ENCODE measurements at regions not wholly inside any gene's neighbourhood (a gene's known extent, or its start where the extent isn't known, plus 50 kb on each side); places are given as distances from the start of the nearest gene placed in this dataset.
A peak's percentile ranks its signal among the peaks of the same experiment; 100 is the strongest.

GRCh38 chr16:62254847-62255246 is 218.6 kb upstream of the CDH8 start:
- no peak for DNase-seq (ENCODE audit: low read depth)

- no peak for DNase-seq (ENCODE audit: low read depth)
Measured at GRCh38 chr16:62254372-62254771, 218.1 kb upstream of the CDH8 start.

GRCh38 chr16:62253966-62254365 is 217.7 kb upstream of the CDH8 start:
- no peak for DNase-seq (ENCODE audit: low read depth)

- DNase-seq (ENCODE audit: low read depth), result no peak
Measured at GRCh38 chr16:62249069-62249468, 212.8 kb upstream of the CDH8 start.

- DNase-seq (ENCODE audit: low read depth), result no peak
Measured at GRCh38 chr16:62240722-62241121, 204.5 kb upstream of the CDH8 start.

- DNase-seq (ENCODE audit: low read depth), result peak; percentile 2
Measured at GRCh38 chr16:62225675-62226074, 189.4 kb upstream of the CDH8 start.

- DNase-seq (ENCODE audit: low read depth), result no peak
Measured at GRCh38 chr16:62224646-62225209, 188.5 kb upstream of the CDH8 start.

- no peak for DNase-seq (ENCODE audit: low read depth)
Measured at GRCh38 chr16:62216837-62217236, 180.6 kb upstream of the CDH8 start.

- no peak for DNase-seq (ENCODE audit: low read depth)
Measured at GRCh38 chr16:62213763-62214162, 177.5 kb upstream of the CDH8 start.

- no peak for DNase-seq (ENCODE audit: low read depth)
Measured at GRCh38 chr16:62208934-62209333, 172.7 kb upstream of the CDH8 start.

GRCh38 chr16:62205459-62205858 is 169.2 kb upstream of the CDH8 start:
- no peak for DNase-seq (ENCODE audit: low read depth)

- no peak for DNase-seq (ENCODE audit: low read depth)
Measured at GRCh38 chr16:62201911-62202310, 165.7 kb upstream of the CDH8 start.

GRCh38 chr16:62194828-62195227 is 158.6 kb upstream of the CDH8 start:
- no peak for DNase-seq (ENCODE audit: low read depth)

GRCh38 chr16:62190426-62190825 is 154.2 kb upstream of the CDH8 start:
- no peak for DNase-seq (ENCODE audit: low read depth)

GRCh38 chr16:62177351-62178203 is 141.3 kb upstream of the CDH8 start:
- no peak for DNase-seq (ENCODE audit: low read depth)

GRCh38 chr16:62170642-62171041 is 134.4 kb upstream of the CDH8 start:
- no peak for DNase-seq (ENCODE audit: low read depth)

GRCh38 chr16:62167551-62167950 is 131.3 kb upstream of the CDH8 start:
- DNase-seq (ENCODE audit: low read depth), result no peak

GRCh38 chr16:62157544-62157943 is 121.3 kb upstream of the CDH8 start:
- no peak for DNase-seq (ENCODE audit: low read depth)

- no peak for DNase-seq (ENCODE audit: low read depth)
Measured at GRCh38 chr16:62156971-62157370, 120.7 kb upstream of the CDH8 start.

GRCh38 chr16:62149631-62150030 is 113.4 kb upstream of the CDH8 start:
- DNase-seq (ENCODE audit: low read depth), result no peak

GRCh38 chr16:62137996-62138395 is 101.8 kb upstream of the CDH8 start:
- no peak for DNase-seq (ENCODE audit: low read depth)

- no peak for DNase-seq (ENCODE audit: low read depth)
Measured at GRCh38 chr16:62135911-62136310, 99.7 kb upstream of the CDH8 start.

- no peak for DNase-seq (ENCODE audit: low read depth)
Measured at GRCh38 chr16:62135446-62135845, 99.2 kb upstream of the CDH8 start.

GRCh38 chr16:62130101-62130500 is 93.9 kb upstream of the CDH8 start:
- no peak for DNase-seq (ENCODE audit: low read depth)
